DND-41 (cell line): ENCODE measurements at regions not wholly inside any gene's neighbourhood (a gene's known extent, or its start where the extent isn't known, plus 50 kb on each side); places are given as distances from the start of the nearest gene placed in this dataset.

Experiments used
- ATAC-seq: fragments of 200-7000 bp; cut with Tn5 transposase; 3 replicates; pipeline ENCODE4 v1.9.1; 2021; ENCODE audit warnings: low read depth; ENCODE audit not compliant: insufficient read depth
- DNase-seq: peaks from one replicate; pipeline ENCODE4 v3.0.0-alpha.2; 2020
- H2AFZ ChIP-seq: 2 replicates; pipeline ENCODE4 v1.6.0; 2012; ENCODE audit warnings: low read depth, low read length
- H3K27ac ChIP-seq: 2 replicates; pipeline ENCODE4 v1.5.1; 2012; ENCODE audit warnings: low read length, inconsistent platforms
- H3K27me3 ChIP-seq: fragments of 200-600 bp; sonication (generic); 2 replicates; pipeline ENCODE4 v1.6.0; 2012; ENCODE audit warnings: low read length, mild to moderate bottlenecking, inconsistent platforms; ENCODE audit not compliant: insufficient read depth, poor library complexity
- H3K36me3 ChIP-seq: 2 replicates; pipeline ENCODE4 v1.5.1; 2012; ENCODE audit warnings: low read length, inconsistent platforms; ENCODE audit not compliant: insufficient read depth
- H3K4me1 ChIP-seq: 2 replicates; pipeline ENCODE4 v1.5.1; 2012; ENCODE audit warnings: mild to moderate bottlenecking, low read length; ENCODE audit not compliant: insufficient read depth
- H3K4me2 ChIP-seq: 2 replicates; pipeline ENCODE4 v1.6.0; 2012; ENCODE audit warnings: mild to moderate bottlenecking, moderate library complexity, low read length, inconsistent platforms; ENCODE audit not compliant: insufficient read depth
- H3K4me3 ChIP-seq, 2 experiments: fragments of 200-600 bp in 1 of 2; shearing (Covaris generic) in 1 of 2; 2 replicates each; pipeline ENCODE4 v1.5.1; 2012 to 2016; ENCODE audit warnings: inconsistent platforms in 2 of 2, low read length in 2 of 2, mild to moderate bottlenecking in 2 of 2, low read depth in 1 of 2, moderate library complexity in 1 of 2
- H3K79me2 ChIP-seq: 2 replicates; pipeline ENCODE4 v1.6.0; 2012; ENCODE audit warnings: low read length, inconsistent platforms; ENCODE audit not compliant: insufficient read depth
- H3K9ac ChIP-seq: 2 replicates; pipeline ENCODE4 v1.6.0; 2012; ENCODE audit warnings: low read depth, mild to moderate bottlenecking, inconsistent platforms, low read length, moderate library complexity
- H3K9me3 ChIP-seq: 2 replicates; pipeline ENCODE4 v1.5.1; 2012; ENCODE audit warnings: low read length, moderate library complexity, mild to moderate bottlenecking, inconsistent platforms; ENCODE audit not compliant: insufficient read depth, severe bottlenecking
- H4K20me1 ChIP-seq: 2 replicates; pipeline ENCODE4 v1.6.0; 2012; ENCODE audit warnings: low read length; ENCODE audit not compliant: insufficient read depth
- EZH2 ChIP-seq: IDR thresholded peaks from 3 replicates; pipeline ENCODE4 v1.6.1; 2012; ENCODE audit warnings: borderline replicate concordance, low read depth, mild to moderate bottlenecking, moderate library complexity, low read length, inconsistent platforms; ENCODE audit not compliant: severe bottlenecking
- TF ChIP-seq, protein P1 (sequence below): IDR thresholded peaks from 2 replicates; pipeline ENCODE4 v1.5.1; 2012; ENCODE audit warnings: borderline replicate concordance, low read length, moderate library complexity, mild to moderate bottlenecking; ENCODE audit not compliant: poor library complexity, severe bottlenecking; ENCODE audit errors: extremely low read depth

DNA sequence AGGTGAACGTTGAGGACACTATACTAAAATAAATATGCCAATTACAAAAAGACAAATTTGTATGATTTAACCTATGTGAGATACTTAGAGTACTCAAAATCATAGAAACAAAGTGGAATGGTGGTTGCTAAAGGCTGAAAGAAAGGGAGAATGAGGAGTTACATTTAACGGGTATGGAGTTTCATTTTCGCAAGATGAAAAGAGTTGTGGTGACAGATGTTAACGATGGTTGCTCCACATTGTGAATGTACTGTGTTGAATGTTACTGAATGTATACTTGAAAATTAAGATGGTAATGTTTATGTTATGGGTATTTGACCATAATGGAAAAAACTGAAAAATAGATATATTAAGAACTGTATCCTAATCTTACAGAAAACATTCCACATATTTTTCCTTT is 51.3 kb upstream of the MOCS2 start:
- Histone ChIP-seq H2AFZ (no peak overlapping the region), H3K27me3 (no peaks in the 10 kb centered on the region), H3K4me3 (no peak overlapping the region), H3K9me3 (no peaks in the 10 kb centered on the region), H4K20me1 (no peaks in the 10 kb centered on the region), H3K27ac (no peak overlapping the region), H3K4me2 (no peak overlapping the region), H3K9ac (no peak overlapping the region), H3K4me1 (no peaks in the 10 kb centered on the region), H3K79me2 (no peaks in the 10 kb centered on the region), H3K36me3 (no peaks in the 10 kb centered on the region)
- ATAC-seq (0 out of 3 replicates have a peak, but pooled peaks have one; percentile 45), DNase-seq (no peak)
- TF ChIP-seq EZH2: no peak
- TF ChIP-seq, protein P1, sequence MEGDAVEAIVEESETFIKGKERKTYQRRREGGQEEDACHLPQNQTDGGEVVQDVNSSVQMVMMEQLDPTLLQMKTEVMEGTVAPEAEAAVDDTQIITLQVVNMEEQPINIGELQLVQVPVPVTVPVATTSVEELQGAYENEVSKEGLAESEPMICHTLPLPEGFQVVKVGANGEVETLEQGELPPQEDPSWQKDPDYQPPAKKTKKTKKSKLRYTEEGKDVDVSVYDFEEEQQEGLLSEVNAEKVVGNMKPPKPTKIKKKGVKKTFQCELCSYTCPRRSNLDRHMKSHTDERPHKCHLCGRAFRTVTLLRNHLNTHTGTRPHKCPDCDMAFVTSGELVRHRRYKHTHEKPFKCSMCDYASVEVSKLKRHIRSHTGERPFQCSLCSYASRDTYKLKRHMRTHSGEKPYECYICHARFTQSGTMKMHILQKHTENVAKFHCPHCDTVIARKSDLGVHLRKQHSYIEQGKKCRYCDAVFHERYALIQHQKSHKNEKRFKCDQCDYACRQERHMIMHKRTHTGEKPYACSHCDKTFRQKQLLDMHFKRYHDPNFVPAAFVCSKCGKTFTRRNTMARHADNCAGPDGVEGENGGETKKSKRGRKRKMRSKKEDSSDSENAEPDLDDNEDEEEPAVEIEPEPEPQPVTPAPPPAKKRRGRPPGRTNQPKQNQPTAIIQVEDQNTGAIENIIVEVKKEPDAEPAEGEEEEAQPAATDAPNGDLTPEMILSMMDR: no peak

DNA sequence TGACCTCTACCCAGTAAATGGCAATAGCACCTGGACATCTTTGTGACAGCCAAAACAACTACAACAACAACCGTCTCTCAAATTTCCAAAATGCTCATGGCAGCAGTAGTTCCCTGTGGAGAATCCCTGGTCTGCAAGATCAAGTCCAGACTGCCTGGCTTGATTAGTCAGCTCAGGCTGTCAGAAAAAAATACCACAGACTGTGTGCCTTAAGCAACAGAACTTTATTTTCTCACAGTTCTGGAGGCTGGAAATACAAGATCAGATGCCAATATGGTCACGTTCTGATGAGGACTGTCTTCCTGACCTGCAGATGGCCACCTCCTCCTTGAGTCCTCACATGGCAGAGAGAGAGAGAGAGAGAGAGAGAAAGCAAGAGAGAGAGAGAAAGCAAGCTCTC is 52.3 kb upstream of the MOCS2 start:
- Histone ChIP-seq H3K9ac (no peak overlapping the region), H3K36me3 (no peaks in the 10 kb centered on the region), H2AFZ (no peak overlapping the region), H4K20me1 (no peaks in the 10 kb centered on the region), H3K4me1 (no peaks in the 10 kb centered on the region), H3K27ac (no peak overlapping the region), H3K9me3 (no peaks in the 10 kb centered on the region), H3K79me2 (no peaks in the 10 kb centered on the region), H3K4me2 (no peak overlapping the region), H3K4me3 (no peak overlapping the region), H3K27me3 (no peaks in the 10 kb centered on the region)
- ATAC-seq (no peak), DNase-seq (no peak)
- TF ChIP-seq, protein P1: no peak
- TF ChIP-seq EZH2: no peak

GRCh38 chr5:53164478-53165165 is 55.1 kb upstream of the MOCS2 start:
- ATAC-seq (no peak), DNase-seq (no peak)
- Histone ChIP-seq H3K9ac (no peak overlapping the region), H2AFZ (no peak overlapping the region), H3K27ac (no peak overlapping the region), H3K4me2 (no peak overlapping the region), H4K20me1 (no peaks in the 10 kb centered on the region), H3K4me3 (no peak overlapping the region), H3K9me3 (no peaks in the 10 kb centered on the region), H3K36me3 (no peaks in the 10 kb centered on the region), H3K27me3 (no peaks in the 10 kb centered on the region), H3K4me1 (no peaks in the 10 kb centered on the region), H3K79me2 (no peaks in the 10 kb centered on the region)
- no peak for TF ChIP-seq EZH2
- TF ChIP-seq, protein P1: no peak
